ENCODE measurements at regions not wholly inside any gene's neighbourhood (a gene's known extent, or its start where the extent isn't known, plus 50 kb on each side); places are given as distances from the start of the nearest gene placed in this dataset.

GRCh38 chr2:52929412-52929811 is 838.2 kb upstream of the CHAC2 start:
- no peak for DNase-seq

- no peak for DNase-seq
Observed at GRCh38 chr2:52919673-52920072, 847.9 kb upstream of the CHAC2 start.

GRCh38 chr2:52918551-52918950 is 849.1 kb upstream of the CHAC2 start:
- no peak for DNase-seq

GRCh38 chr2:52916981-52917380 is 850.6 kb upstream of the CHAC2 start:
- DNase-seq, result no peak

DNA sequence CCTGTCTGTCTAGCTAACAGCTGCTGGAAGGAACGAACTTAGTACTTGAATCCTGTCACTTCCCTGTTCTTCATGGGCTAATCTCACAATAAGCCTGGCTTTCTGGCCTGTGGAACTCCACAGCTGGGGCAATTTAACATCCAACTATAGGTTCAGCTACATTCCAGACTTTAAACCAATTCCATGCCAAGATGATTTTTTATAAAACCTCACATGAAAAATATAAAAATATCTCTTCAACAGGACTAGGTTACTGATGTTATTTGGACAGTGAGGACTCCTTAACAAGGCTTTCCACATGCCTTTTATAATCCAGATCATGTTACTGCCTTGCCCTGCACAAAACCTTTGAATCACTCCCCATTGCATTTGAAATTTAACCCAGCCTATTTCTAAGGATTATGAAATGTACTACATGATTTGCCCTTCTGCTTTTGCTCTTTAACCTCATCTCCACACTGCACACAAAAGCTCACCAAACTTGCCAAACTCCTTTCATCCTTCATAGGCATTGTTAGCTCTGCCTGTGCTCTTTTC is 863.2 kb upstream of the CHAC2 start:
- DNase-seq, result no peak

GRCh38 chr2:52897511-52898044 is 870.0 kb upstream of the CHAC2 start:
- no peak for DNase-seq

- no peak for DNase-seq
Observed at GRCh38 chr2:52895726-52896340, 871.8 kb upstream of the CHAC2 start.

DNA sequence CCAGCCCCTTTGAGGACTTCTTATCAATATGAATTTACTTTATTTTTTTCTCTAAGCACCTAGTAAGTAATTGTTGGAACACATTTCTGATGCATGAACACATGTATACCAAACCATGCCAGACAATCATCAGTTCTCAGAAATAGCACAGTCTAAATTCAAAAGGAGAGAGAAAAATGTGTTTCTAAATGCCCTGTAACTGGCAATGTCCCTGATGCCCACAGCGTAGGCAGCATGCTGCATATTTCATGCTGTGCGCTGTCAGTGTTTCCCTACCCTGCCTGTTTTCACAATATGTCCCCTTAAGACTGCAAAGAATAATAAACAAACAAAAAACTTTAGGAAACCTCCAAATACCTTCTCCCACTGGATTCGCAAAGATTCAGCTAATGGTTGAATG is 881.0 kb upstream of the CHAC2 start:
- DNase-seq, result no peak

GRCh38 chr2:52884761-52885352 is 882.7 kb upstream of the CHAC2 start:
- no peak for DNase-seq

DNA sequence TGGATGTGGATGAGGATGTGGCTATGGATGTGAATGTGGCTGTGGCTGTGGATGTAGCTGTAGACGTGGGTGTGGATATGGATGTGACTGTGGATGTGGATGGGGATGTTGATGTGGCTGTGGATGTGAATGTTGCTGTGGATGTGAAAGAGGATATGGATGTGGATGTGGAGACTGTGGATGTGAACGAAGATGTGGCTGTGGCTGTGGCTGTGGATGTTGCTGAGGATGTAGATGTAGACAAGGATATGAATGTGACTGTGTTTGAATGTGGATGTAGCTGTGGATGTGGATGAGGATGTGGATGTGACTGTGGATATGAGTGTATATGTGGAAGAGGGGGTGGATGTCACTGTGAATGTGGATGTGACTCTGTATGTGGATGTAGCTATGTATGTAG is 884.6 kb upstream of the CHAC2 start:
- DNase-seq, result no peak

GRCh38 chr2:52881606-52882005 is 886.0 kb upstream of the CHAC2 start:
- no peak for DNase-seq

- DNase-seq, result no peak
Observed at GRCh38 chr2:52880872-52881271, 886.7 kb upstream of the CHAC2 start.

DNA sequence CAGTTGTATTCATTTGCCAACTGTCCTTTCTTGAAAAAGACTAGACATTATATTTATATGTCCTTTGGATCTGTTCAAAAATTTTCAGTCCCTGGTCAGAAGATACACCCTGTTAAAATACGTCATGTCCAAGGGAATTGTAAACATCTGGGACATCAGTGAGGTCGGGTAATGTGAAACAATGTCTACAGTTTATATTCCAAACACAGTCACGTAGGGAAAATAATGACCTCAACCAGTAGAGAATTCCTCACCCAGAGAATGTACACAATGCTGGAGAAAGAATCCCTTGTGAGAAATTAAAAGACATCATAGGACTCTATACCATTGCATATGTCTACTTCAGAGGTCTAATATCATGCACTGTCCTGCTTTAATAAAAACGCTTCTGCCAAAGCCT is 888.0 kb upstream of the CHAC2 start:
- no peak for DNase-seq

GRCh38 chr2:52877703-52878102 is 889.9 kb upstream of the CHAC2 start:
- DNase-seq, result no peak

GRCh38 chr2:52874466-52875106 is 893.0 kb upstream of the CHAC2 start:
- no peak for DNase-seq

GRCh38 chr2:52862801-52863200 is 904.8 kb upstream of the CHAC2 start:
- DNase-seq, result no peak

GRCh38 chr2:52861596-52861995 is 906.0 kb upstream of the CHAC2 start:
- DNase-seq, result no peak

DNA sequence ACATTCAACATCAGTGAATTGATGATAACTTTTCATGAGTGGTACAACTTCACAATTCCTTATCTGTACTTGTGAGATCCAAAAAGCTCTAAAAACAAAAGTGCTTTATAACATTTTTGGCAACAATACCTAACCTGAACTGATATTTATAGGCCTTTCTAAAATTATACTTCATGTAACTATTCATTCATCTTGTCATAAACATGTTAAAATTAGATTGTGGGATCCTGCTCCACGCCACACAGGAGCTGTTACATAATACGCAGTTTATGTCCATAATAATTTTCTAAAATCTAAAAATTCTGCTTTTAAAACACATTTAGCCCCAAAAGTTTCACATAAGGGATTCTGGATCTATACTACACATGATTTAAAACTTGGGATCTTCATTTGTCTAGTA is 908.5 kb upstream of the CHAC2 start:
- DNase-seq, result no peak

- DNase-seq, result no peak
Observed at GRCh38 chr2:52857722-52858121, 909.9 kb upstream of the CHAC2 start.

DNA sequence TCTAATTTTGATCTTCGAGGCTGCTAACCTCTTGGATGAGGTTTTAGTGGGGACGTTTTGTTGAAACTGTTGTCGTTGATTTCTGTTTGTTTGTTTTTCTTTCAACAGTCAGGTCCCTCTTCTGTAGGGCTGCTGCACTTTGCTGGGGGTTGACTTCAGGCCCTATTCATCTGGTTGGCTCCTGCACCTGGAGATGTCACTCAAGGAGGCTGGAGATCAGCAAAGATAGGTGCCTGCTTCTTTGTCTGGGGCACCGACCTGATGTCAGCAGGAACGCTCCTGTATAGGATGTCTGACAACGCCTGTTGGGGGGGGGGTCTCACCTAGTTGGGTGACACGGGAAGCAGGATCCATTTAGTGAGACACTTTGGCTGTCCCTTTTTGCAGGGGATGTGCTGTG is 915.6 kb upstream of the CHAC2 start:
- DNase-seq, result no peak

- no peak for DNase-seq
Observed at GRCh38 chr2:52844701-52845423, 922.7 kb upstream of the CHAC2 start.

DNA sequence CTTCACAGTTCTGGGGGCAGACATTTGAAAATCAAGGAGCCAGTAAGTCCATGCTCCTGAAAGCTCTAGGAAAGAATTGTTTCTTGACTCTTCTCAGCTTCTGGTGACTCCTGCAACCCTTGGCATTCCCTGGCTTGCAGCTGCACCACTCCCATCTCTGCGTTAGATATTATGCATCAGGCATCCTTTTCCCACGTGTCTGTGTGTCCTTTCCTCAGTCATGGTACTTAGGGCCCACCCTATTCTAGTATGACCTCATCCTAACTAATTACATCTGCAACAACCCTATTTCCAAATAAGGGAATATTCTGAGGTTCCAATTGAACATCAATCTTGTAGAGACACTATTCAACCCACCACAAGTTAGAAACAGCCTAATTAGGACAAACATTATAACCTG is 931.7 kb upstream of the CHAC2 start:
- DNase-seq, result no peak

DNA sequence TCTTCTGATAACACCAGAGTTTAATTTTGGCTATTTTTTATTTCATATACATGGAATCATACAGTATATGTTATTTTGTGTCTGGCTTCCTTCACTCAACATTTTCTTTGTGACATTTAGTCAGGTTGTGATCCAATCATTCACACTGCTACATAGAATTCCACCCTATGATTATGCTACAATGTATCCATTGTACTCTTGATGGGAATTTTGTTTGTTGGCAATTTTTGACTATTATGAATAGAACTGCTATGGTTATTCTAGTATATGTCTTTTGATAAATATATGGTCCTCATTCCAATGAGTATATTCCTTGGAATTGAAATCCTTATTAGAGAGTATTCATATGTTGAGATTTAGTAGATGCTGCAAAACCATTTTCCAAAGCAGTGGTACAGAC is 936.4 kb upstream of the CHAC2 start:
- no peak for DNase-seq

- no peak for DNase-seq
Observed at GRCh38 chr2:52828112-52828511, 939.5 kb upstream of the CHAC2 start.
